ENCODE measurements at regions not wholly inside any gene's neighbourhood (a gene's known extent, or its start where the extent isn't known, plus 50 kb on each side); places are given as distances from the start of the nearest gene placed in this dataset.

DNA sequence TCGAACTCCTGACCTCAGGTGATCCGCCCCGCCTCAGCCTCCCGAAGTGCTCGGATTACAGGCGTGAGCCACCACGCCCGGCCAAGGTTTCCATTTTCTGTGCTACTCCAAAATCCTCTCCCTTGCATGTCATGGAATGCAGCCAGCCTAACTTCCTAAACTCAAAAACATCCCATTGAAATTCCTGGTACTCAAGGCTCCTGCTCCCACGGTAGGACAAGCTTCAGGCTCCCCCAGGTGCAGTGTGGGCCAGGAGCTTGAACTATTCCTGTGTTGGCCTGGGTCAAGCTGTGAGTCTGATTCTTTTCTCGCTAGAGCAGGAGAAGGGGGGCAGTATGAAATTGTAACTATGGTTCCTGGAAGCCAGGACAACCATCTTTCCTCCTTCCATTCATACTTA is 97.1 kb downstream of the RPL27A start:
- H3K4me2 ChIP-seq = no peak overlapping the region
- H3K27ac ChIP-seq = no peak overlapping the region
- no peaks in the 10 kb centered on the region for H3K27me3 ChIP-seq
- H3K4me3 ChIP-seq = no peak overlapping the region
- no peaks in the 10 kb centered on the region for H3K36me3 ChIP-seq
- no peaks in the 10 kb centered on the region for H3K4me1 ChIP-seq
- no peak for TF ChIP-seq Cebpa-rat (IDR thresholded peaks at IDR 0.05)
- H4K20me1 ChIP-seq = no peaks in the 10 kb centered on the region
- H3K9me3 ChIP-seq = no peaks in the 10 kb centered on the region
- H3K9ac ChIP-seq = no peak overlapping the region

DNA sequence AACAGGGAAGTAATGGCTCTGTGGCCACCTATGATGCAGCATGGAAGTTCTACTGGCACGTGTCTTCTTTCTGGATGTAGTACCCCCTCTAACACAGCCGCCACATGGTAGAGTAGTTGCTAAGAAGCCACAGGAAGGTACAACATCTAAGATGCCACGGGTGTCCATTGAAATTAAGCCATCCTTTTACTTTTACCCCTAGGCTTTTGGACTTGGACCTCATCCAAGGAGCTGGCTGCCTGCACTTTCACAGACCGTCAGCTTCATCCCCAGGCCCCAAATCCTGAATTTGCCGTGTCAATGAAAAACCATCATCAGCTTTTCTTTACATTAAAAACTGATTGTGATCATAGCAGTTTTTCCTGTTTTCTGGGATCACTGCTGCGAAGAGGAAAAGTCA is 102.4 kb downstream of the RPL27A start:
- H4K20me1 ChIP-seq = no peaks in the 10 kb centered on the region
- H3K4me1 ChIP-seq = peaks cover 16% of the 10 kb centered on the region

DNA sequence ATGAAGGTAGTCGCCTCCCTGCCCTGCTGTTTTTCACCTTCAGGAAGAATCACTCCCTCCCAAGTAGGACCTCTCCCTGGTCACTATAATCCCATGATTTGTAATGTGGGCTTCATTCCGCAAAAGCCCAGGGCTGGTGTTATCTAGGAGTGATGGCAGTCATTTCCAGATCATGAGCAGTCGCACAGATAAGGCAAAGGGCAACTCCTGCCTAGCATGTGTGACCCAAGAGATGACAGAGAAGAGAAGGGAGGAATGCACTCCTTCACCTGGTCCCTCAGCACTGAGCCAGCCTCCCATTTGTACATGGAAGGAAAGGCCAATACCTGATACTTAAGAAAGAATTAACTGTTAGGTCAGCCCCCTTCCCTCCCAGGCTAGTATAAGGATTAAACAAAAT is 102.9 kb downstream of the RPL27A start:
- H3K9me3 ChIP-seq = no peaks in the 10 kb centered on the region
- H3K4me1 ChIP-seq = peaks cover 16% of the 10 kb centered on the region
- H3K27ac ChIP-seq = no peak overlapping the region
- H3K36me3 ChIP-seq = no peaks in the 10 kb centered on the region
- H4K20me1 ChIP-seq = no peaks in the 10 kb centered on the region
- no peak overlapping the region for H3K4me3 ChIP-seq
- TF ChIP-seq Cebpa-rat (IDR thresholded peaks at IDR 0.05) = no peak
- no peaks in the 10 kb centered on the region for H3K27me3 ChIP-seq
- H3K4me2 ChIP-seq = no peak overlapping the region
- no peak overlapping the region for H3K9ac ChIP-seq

More for the DNA sequence above, 102.4 kb downstream of the RPL27A start:
- H3K4me3 ChIP-seq = no peak overlapping the region
- H3K36me3 ChIP-seq = no peaks in the 10 kb centered on the region
- H3K9ac ChIP-seq = no peak overlapping the region
- H3K27ac ChIP-seq = no peak overlapping the region
- no peaks in the 10 kb centered on the region for H3K27me3 ChIP-seq
- H3K9me3 ChIP-seq = no peaks in the 10 kb centered on the region
- no peak for TF ChIP-seq Cebpa-rat (IDR thresholded peaks at IDR 0.05)
- no peak overlapping the region for H3K4me2 ChIP-seq

DNA sequence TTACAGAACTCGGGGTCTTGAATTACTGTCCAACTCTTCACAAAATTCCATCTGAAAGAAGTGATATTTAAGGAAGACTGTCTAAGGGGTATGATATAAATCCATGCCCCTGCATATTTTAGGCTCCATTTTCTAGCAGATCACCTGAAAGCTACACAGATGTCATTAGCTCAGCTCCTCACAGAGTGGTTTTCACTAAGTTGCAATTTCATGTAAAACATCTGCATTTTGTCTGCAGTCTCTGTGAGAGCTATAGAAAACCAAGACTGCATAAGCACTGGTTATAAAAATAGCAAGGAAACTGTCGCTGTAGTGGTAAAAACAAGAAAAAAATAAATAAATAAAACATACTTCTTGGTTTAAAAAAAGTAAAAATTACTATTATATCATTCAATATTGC is 103.4 kb downstream of the RPL27A start:
- Histone ChIP-seq H3K4me3 (no peak overlapping the region), H3K4me1 (peaks cover 16% of the 10 kb centered on the region), H3K36me3 (no peaks in the 10 kb centered on the region), H4K20me1 (no peaks in the 10 kb centered on the region), H3K9ac (no peak overlapping the region), H3K27ac (no peak overlapping the region), H3K4me2 (no peak overlapping the region), H3K27me3 (no peaks in the 10 kb centered on the region), H3K9me3 (no peaks in the 10 kb centered on the region)
- no peak for TF ChIP-seq Cebpa-rat (IDR thresholded peaks at IDR 0.05)

DNA sequence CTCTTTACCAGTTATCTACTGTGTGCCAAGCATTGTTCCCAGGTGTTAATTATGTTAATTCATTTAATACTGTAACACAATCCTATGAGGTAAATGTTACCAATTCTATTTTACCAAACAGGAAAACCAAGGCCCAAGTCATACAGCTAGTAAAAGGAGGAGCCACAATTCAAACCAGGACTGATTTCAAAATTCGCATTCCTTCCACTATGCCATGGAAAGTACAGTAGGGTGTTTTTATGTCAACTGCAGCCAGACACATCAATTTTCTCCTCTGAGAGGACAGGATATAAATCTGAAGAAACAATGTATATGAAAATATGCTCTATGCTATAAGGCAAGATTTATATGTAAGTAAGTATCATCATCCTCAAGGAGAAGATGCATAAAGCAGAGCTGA is 104.3 kb downstream of the RPL27A start:
- Histone ChIP-seq H3K27me3 (no peaks in the 10 kb centered on the region), H4K20me1 (no peaks in the 10 kb centered on the region), H3K9me3 (no peaks in the 10 kb centered on the region), H3K27ac (no peak overlapping the region), H3K9ac (no peak overlapping the region), H3K4me1 (peaks cover 16% of the 10 kb centered on the region), H3K4me2 (peak overlapping the region; percentile 42; the same call in 1 of the 2 replicates), H3K4me3 (no peak overlapping the region), H3K36me3 (no peaks in the 10 kb centered on the region)
- no peak for TF ChIP-seq Cebpa-rat (IDR thresholded peaks at IDR 0.05)

DNA sequence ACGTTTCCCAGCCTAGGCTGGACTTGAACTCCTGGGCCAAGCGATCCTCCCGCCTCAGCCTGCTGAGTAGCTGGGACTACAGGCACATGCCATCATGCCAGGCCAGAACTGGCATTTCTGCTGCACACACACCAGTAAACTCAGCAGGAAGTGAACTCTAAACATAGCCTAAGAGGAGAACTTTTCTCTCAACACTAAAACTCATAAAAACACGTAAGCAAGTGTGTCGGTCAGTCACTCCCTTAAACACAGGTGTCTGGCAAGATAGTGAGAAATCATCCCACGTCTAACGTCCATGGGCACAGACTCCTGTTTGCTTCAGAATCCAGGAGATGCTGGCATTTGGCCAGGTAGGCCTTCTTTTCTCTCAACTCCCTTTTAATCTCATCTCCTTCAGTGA is 104.8 kb downstream of the RPL27A start:
- no peaks in the 10 kb centered on the region for H3K9me3 ChIP-seq
- peak overlapping the region; percentile 42 for H3K4me2 ChIP-seq
- no peaks in the 10 kb centered on the region for H3K27me3 ChIP-seq
- H3K36me3 ChIP-seq = no peaks in the 10 kb centered on the region
- H3K4me3 ChIP-seq = no peak overlapping the region
- TF ChIP-seq Cebpa-rat (IDR thresholded peaks at IDR 0.05) = no peak
- no peaks in the 10 kb centered on the region for H4K20me1 ChIP-seq
- peaks cover 16% of the 10 kb centered on the region for H3K4me1 ChIP-seq
- H3K27ac ChIP-seq = no peak overlapping the region
- H3K9ac ChIP-seq = no peak overlapping the region

DNA sequence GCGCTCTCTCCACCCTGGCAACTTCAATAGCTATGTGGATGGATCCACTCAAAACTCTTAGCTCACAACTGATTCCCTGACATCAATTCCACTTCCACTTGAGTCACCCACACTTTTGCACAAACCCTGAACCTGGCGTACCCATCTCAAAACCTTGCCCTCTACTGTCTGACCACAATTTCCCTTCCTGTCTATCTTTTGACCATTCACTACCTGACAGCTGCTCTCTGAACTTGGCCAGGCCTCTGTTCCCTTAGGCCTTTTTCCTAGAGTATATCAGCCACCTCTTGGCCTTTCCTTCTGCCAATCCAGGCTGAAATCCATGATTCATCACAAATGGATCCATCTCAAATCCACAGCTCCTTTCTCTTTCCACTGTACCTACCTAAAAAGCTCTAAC is 106.0 kb downstream of the RPL27A start:
- no peak for TF ChIP-seq Cebpa-rat (IDR thresholded peaks at IDR 0.05)
- Histone ChIP-seq H3K4me1 (peaks cover 16% of the 10 kb centered on the region), H3K9ac (no peak overlapping the region), H3K27me3 (no peaks in the 10 kb centered on the region), H3K27ac (no peak overlapping the region), H3K9me3 (no peaks in the 10 kb centered on the region), H3K36me3 (no peaks in the 10 kb centered on the region), H3K4me3 (no peak overlapping the region), H3K4me2 (peak overlapping the region; percentile 24; the same call in 1 of the 2 replicates), H4K20me1 (no peaks in the 10 kb centered on the region)

DNA sequence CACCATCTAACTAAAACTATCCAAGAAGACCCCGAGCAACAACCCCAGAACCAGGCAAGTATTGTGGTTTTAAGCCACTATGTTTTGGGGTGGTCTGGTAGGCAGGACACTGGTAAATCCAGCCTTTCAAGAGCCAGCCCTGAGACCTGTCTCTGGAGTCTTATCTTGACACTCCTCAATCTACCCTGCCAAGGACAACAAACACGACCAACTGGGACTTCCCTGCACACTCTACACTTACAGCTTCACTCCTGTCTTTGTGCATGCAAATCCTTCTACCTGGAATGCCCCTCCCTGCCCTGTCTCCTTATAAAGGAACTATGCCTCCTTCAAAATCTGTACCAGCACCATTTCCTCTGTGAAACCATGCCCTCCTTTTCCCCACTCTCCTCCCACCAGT is 107.3 kb downstream of the RPL27A start:
- Histone ChIP-seq H3K4me2 (no peak overlapping the region), H3K9me3 (no peaks in the 10 kb centered on the region), H3K4me1 (peaks cover 16% of the 10 kb centered on the region), H3K27me3 (no peaks in the 10 kb centered on the region), H3K36me3 (no peaks in the 10 kb centered on the region), H3K27ac (no peak overlapping the region), H3K4me3 (no peak overlapping the region), H4K20me1 (no peaks in the 10 kb centered on the region), H3K9ac (no peak overlapping the region)
- no peak for TF ChIP-seq Cebpa-rat (IDR thresholded peaks at IDR 0.05)

DNA sequence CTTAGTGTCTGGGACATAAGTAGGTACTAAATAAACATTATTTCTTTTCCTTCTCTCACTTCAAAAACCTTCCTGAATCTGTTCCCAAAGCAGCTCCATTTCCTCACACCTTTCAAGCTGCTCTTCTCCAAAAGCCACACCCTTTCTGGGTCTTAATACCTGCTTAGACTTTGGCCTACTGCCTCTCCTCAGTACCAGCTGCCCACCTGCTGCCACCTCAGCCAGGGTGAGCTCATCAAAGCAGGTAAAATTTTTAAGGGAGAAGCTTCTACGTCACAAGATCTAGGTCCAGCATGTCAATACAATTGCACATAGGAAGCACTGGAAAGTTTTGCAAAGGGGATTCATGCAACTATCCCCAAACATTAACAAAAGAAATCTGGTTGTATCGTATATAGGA is 108.4 kb downstream of the RPL27A start:
- peaks cover 16% of the 10 kb centered on the region for H3K4me1 ChIP-seq
- TF ChIP-seq Cebpa-rat (IDR thresholded peaks at IDR 0.05) = no peak
- H3K9me3 ChIP-seq = no peaks in the 10 kb centered on the region
- no peaks in the 10 kb centered on the region for H4K20me1 ChIP-seq
- no peaks in the 10 kb centered on the region for H3K36me3 ChIP-seq
- no peak overlapping the region for H3K4me3 ChIP-seq
- no peaks in the 10 kb centered on the region for H3K27me3 ChIP-seq
- H3K9ac ChIP-seq = no peak overlapping the region
- no peak overlapping the region for H3K4me2 ChIP-seq
- no peak overlapping the region for H3K27ac ChIP-seq

DNA sequence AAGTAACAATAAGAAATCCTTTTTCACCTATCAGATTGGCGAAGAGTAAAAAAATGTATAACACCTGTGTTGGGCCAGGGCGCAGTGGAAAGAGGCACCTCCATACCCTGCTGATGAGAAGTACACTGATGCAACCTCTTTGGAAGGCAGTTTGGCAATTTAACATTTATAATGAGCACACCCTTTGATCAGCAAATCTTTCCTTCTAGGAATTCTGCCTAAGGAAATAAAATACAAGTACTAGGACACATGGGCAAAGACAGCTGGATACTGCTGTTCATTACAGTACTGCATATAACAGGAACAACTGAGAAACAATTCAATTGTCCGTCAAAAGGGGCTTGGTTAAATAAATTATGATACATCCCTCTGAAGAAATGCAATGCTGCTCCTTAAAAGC is 110.1 kb downstream of the RPL27A start:
- H4K20me1 ChIP-seq = no peaks in the 10 kb centered on the region
- H3K9ac ChIP-seq = no peak overlapping the region
- no peak overlapping the region for H3K4me3 ChIP-seq
- no peaks in the 10 kb centered on the region for H3K9me3 ChIP-seq
- no peaks in the 10 kb centered on the region for H3K36me3 ChIP-seq
- no peak for TF ChIP-seq Cebpa-rat (IDR thresholded peaks at IDR 0.05)
- no peak overlapping the region for H3K4me2 ChIP-seq
- peaks cover 8% of the 10 kb centered on the region for H3K4me1 ChIP-seq
- H3K27me3 ChIP-seq = no peaks in the 10 kb centered on the region
- no peak overlapping the region for H3K27ac ChIP-seq

DNA sequence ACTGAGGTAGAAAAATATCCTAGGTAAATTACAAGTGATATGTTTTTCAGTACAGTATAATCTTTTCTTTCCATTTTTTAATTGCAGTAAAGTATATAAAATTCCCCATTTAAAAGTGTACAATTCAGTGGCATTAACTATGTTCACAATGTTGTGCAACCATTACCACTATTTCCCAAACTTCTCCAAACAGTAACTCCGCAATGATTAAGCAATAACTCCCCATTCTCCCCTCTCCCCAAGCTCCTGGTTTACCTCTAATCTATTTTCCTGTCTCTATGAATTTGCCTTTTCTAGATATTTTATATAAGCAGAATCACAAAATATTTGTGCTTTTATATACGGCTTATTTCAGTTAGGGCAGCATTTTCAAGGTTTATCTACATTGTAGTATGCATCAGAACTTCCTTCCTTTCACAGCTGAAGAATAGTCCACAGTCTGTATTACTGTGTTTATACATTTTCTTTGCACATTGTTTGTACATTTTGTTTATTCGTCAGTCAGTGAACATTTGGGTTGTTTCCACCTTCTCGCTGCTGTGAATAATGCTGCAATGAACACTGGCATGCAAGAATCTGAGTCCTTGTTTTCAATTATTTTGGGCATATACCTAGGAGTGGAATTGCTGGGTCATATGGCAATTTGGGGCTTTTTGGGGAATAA is 110.7 kb downstream of the RPL27A start:
- no peak overlapping the region for H3K27ac ChIP-seq
- H3K27me3 ChIP-seq = no peaks in the 10 kb centered on the region
- H3K36me3 ChIP-seq = no peaks in the 10 kb centered on the region
- H3K4me3 ChIP-seq = no peak overlapping the region
- H4K20me1 ChIP-seq = no peaks in the 10 kb centered on the region
- no peak; the same call in 1 of the 2 replicates for TF ChIP-seq Cebpa-rat (IDR thresholded peaks at IDR 0.05)
- no peak overlapping the region for H3K9ac ChIP-seq
- H3K4me1 ChIP-seq = peaks cover 2% of the 10 kb centered on the region
- H3K4me2 ChIP-seq = no peak overlapping the region
- no peaks in the 10 kb centered on the region for H3K9me3 ChIP-seq

Measured in BLaER1 (cell line).